Naive thymus-derived CD8-positive, alpha-beta T cell (primary cell): ENCODE measurements at regions not wholly inside any gene's neighbourhood (a gene's known extent, or its start where the extent isn't known, plus 50 kb on each side); places are given as distances from the start of the nearest gene placed in this dataset.
A peak's percentile ranks its signal among the peaks of the same experiment; 100 is the strongest.

Experiments used
- ATAC-seq, 2 donors: fragments of 150-1000 bp; cut with Tn5 transposase in 1 of 2; sonication (Bioruptor Pico), chemical (Tn5 transposase) in 1 of 2; 1 replicate in 1 of 2; 2 replicates in 1 of 2; pipeline ENCODE4 v1.10.0; 2021; ENCODE audit warnings: mild to moderate bottlenecking in 2 of 2, moderate library complexity in 2 of 2
- POLR2A ChIA-PET: fragments of 350-600 bp; sonication (Branson Sonifier 250); formaldehyde crosslinking; loops from one replicate; lab custom pipeline; 2021; ENCODE audit warnings: antibody characterized with exemption; lab: Charles Lee
- DNase-seq, 10 donors: peaks; one replicate each; pipeline versions ENCODE4 v3.0.0 to v3.0.0-alpha.2; 2020 to 2022
- H3K27ac Mint-ChIP-seq, 10 donors: one replicate each; pipeline ENCODE4 v1.8.0; 2020 to 2022; ENCODE audit warnings: mild to moderate bottlenecking in 10 of 10, mixed read lengths in 10 of 10, moderate library complexity in 4 of 10, inconsistent platforms in 1 of 10
- H3K27me3 Mint-ChIP-seq, 5 donors: one replicate each; pipeline ENCODE4 v1.8.0; 2021 to 2022; ENCODE audit warnings: mixed read lengths in 5 of 5
- H3K36me3 Mint-ChIP-seq, 3 donors: one replicate each; pipeline ENCODE4 v1.8.0; 2020 to 2022; ENCODE audit warnings: mixed read lengths in 3 of 3, mild to moderate bottlenecking in 2 of 3, inconsistent platforms in 1 of 3
- H3K4me1 Mint-ChIP-seq, 4 donors: one replicate each; pipeline ENCODE4 v1.8.0; 2021 to 2022; ENCODE audit warnings: mixed read lengths in 4 of 4
- H3K4me3 Mint-ChIP-seq, 10 donors: one replicate each; pipeline ENCODE4 v1.8.0; 2020 to 2022; ENCODE audit warnings: mild to moderate bottlenecking in 10 of 10, mixed read lengths in 10 of 10, moderate library complexity in 6 of 10, inconsistent platforms in 1 of 10
- H3K9me3 Mint-ChIP-seq, 9 donors: one replicate each; pipeline ENCODE4 v1.8.0; 2020 to 2022; ENCODE audit warnings: mixed read lengths in 9 of 9, mild to moderate bottlenecking in 3 of 9, inconsistent platforms in 1 of 9, moderate library complexity in 1 of 9

- peaks cover 0 to 9% (median 0%) of the 10 kb centered on the region in 9 donors for H3K9me3 Mint-ChIP-seq
- POLR2A ChIA-PET, result interaction anchor here (0.7 kb wide), 1 partner anchor 264 kb away, joined by 3 read pairs; no protein-coding TSS in a partner anchor
- no peak for DNase-seq
- no peaks in the 10 kb centered on the region for H3K36me3 Mint-ChIP-seq
- no peak overlapping the region for H3K4me3 Mint-ChIP-seq
- no peak overlapping the region for H3K27ac Mint-ChIP-seq
- ATAC-seq, result no peak
- H3K27me3 Mint-ChIP-seq, result peaks cover 0 to 2% (median 0%) of the 10 kb centered on the region in 5 donors
- peaks cover 0 to 2% (median 0%) of the 10 kb centered on the region in 4 donors for H3K4me1 Mint-ChIP-seq
Observed at GRCh38 chrX:39643550-39643949, 454.2 kb downstream of the BCOR start.

GRCh38 chrX:39645178-39645895 lies 452.4 kb downstream of the BCOR start:
- ATAC-seq, result no peak
- POLR2A ChIA-PET, result no interaction called here

GRCh38 chrX:39648548-39649254 lies 449.1 kb downstream of the BCOR start:
- ATAC-seq, result no peak
- POLR2A ChIA-PET, result no interaction called here

More at GRCh38 chrX:39645178-39645895, 452.4 kb downstream of the BCOR start:
- DNase-seq, result no peak
- no peaks in the 10 kb centered on the region for H3K36me3 Mint-ChIP-seq
- peaks cover 0 to 9% (median 0%) of the 10 kb centered on the region in 9 donors for H3K9me3 Mint-ChIP-seq
- no peak overlapping the region for H3K4me3 Mint-ChIP-seq
- H3K27me3 Mint-ChIP-seq, result no peaks in the 10 kb centered on the region
- peaks cover 0 to 2% (median 0%) of the 10 kb centered on the region in 4 donors for H3K4me1 Mint-ChIP-seq
- no peak overlapping the region for H3K27ac Mint-ChIP-seq

DNA sequence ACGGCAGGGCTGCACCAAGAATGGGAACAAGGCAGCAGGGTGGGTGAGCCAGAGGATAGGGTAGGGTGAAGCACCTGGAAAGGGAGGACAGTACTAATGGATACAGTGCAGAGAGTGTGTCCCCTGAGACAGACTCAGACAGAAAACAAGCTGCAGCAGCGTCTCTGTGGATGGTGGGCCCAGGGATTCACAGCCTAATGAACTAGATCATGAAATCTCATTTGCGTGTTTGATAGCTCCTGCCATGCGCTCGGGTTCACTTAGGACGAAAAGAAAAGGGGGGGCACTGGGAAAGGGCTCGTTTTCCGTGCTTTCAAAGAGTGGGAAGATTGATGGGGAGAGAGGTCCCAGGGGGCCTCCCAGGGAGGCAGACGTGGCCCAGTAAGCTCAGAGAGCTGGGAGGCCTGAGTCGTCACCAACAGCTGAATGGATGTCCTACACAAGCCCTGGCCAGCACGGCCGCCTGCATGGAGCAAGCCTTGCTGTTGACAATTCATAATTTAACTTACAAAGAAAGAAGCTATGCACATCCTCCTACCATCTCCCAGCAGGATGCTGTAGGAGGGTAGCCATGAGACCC lies 446.9 kb downstream of the BCOR start:
- Mint-ChIP-seq H3K9me3 (peaks cover 0 to 7% (median 0%) of the 10 kb centered on the region in 9 donors), H3K4me1 (peaks cover 0 to 11% (median 5%) of the 10 kb centered on the region in 4 donors), H3K27ac (no peak overlapping the region), H3K4me3 (no peak overlapping the region), H3K36me3 (no peaks in the 10 kb centered on the region), H3K27me3 (no peaks in the 10 kb centered on the region)
- POLR2A ChIA-PET, result no interaction called here
- DNase-seq (no peak), ATAC-seq (no peak)

More at GRCh38 chrX:39648548-39649254, 449.1 kb downstream of the BCOR start:
- Mint-ChIP-seq H3K4me1 (no peaks in the 10 kb centered on the region), H3K9me3 (peaks cover 0 to 9% (median 0%) of the 10 kb centered on the region in 9 donors), H3K27me3 (no peaks in the 10 kb centered on the region), H3K36me3 (no peaks in the 10 kb centered on the region), H3K27ac (peak overlapping the region in 1 of 10 donors; percentile 34), H3K4me3 (no peak overlapping the region)
- no peak for DNase-seq

- DNase-seq, result peak in 1 of 10 donors; percentile 5
- POLR2A ChIA-PET, result no interaction called here
- ATAC-seq, result no peak
Observed at GRCh38 chrX:39652336-39652735, 445.4 kb downstream of the BCOR start.

DNA sequence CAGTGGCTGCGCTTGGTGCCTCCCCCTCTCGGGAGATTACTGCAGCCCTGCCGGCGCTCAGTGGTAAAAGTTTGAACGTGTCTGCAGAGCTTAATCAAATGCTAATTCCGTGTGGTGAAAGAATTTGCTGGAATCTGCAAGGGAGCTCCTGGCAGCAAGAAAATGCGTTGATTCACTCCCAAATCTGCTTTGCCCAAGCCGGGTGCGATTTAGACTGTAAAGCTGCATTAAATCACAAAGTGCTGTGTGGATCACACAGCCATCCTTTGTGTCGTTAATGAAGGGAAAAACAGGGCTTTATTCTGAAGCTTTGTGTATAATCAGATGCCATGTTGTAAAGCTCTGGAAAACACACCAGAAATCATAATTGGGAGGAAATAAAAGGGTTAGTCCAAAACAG lies 444.1 kb downstream of the BCOR start:
- Mint-ChIP-seq H3K9me3 (peaks cover 0 to 2% (median 0%) of the 10 kb centered on the region in 9 donors), H3K4me1 (peaks cover 0 to 11% (median 5%) of the 10 kb centered on the region in 4 donors), H3K27ac (no peak overlapping the region), H3K36me3 (no peaks in the 10 kb centered on the region), H3K27me3 (no peaks in the 10 kb centered on the region), H3K4me3 (no peak overlapping the region)
- DNase-seq (no peak), ATAC-seq (no peak)
- POLR2A ChIA-PET, result no interaction called here

More at GRCh38 chrX:39652336-39652735, 445.4 kb downstream of the BCOR start:
- H3K27me3 Mint-ChIP-seq, result no peaks in the 10 kb centered on the region
- no peak overlapping the region for H3K27ac Mint-ChIP-seq
- no peaks in the 10 kb centered on the region for H3K36me3 Mint-ChIP-seq
- H3K9me3 Mint-ChIP-seq, result peaks cover 0 to 2% (median 0%) of the 10 kb centered on the region in 9 donors
- H3K4me1 Mint-ChIP-seq, result peaks cover 0 to 11% (median 5%) of the 10 kb centered on the region in 4 donors
- H3K4me3 Mint-ChIP-seq, result no peak overlapping the region

GRCh38 chrX:39654183-39654925 lies 443.4 kb downstream of the BCOR start:
- H3K27ac Mint-ChIP-seq, result no peak overlapping the region
- no peaks in the 10 kb centered on the region for H3K36me3 Mint-ChIP-seq
- no peak for DNase-seq
- H3K9me3 Mint-ChIP-seq, result peaks cover 0 to 3% (median 0%) of the 10 kb centered on the region in 9 donors
- no peak overlapping the region for H3K4me3 Mint-ChIP-seq
- peaks cover 0 to 11% (median 5%) of the 10 kb centered on the region in 4 donors for H3K4me1 Mint-ChIP-seq
- ATAC-seq, result no peak
- POLR2A ChIA-PET, result no interaction called here
- H3K27me3 Mint-ChIP-seq, result no peaks in the 10 kb centered on the region

DNA sequence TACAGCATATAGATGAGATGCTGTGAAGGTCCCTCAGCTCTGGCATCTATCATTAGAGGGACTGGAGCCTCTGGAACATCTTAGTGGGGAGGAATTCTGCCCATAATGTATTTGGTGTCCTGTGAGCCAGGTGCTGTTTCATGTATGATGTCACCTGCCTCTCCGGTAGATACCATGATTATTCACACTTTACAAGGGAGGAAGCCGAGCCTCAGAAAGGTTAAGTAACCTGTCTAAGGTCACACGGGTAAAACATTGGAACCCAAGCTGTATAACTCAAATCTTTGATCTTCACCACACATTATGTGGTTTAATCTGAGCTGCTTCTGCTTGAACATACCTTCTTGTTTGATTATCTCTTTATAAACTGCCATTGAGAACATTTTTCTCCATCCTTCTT lies 442.8 kb downstream of the BCOR start:
- Mint-ChIP-seq H3K27me3 (no peaks in the 10 kb centered on the region), H3K4me3 (no peak overlapping the region), H3K4me1 (peaks cover 0 to 11% (median 5%) of the 10 kb centered on the region in 4 donors), H3K27ac (no peak overlapping the region), H3K36me3 (no peaks in the 10 kb centered on the region), H3K9me3 (peaks cover 0 to 3% (median 0%) of the 10 kb centered on the region in 9 donors)
- DNase-seq, result no peak
- POLR2A ChIA-PET, result no interaction called here
- no peak for ATAC-seq

DNA sequence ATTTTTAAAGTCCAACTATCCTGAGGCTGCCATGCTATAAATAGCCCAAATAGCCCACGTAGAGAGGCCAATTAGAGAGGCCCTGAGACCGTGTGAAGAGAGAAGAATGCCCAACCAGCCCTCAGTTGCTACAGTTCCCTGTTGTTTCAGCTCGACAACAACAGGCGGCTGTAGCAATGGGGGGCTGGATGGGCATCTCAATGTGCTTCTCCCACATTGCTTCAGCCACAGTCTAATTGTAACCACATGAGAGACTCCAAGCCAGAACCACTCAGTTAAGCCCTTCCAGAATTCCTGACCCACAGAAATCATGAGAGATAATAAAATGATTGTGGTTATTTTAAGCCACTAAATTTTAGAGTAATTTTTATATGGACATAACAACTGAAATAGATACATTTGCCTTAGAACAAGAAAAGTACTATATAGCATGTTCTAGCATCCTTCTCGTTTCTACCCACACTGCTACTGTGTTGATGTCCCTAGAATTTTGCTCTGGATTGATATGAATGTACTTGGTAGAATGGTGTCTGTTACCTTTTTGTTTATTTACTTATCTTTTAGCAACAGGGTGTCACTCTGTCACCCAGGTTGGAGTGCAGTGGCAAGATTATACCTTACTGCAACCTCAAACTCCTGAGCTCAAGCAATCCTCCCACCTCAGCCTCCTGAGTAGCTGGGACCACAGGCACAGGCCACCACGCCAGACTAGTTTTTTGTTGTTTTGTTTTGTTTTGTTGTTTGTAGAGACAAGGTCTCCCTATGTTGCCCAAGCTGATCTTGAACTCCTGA lies 436.4 kb downstream of the BCOR start:
- H3K4me1 Mint-ChIP-seq, result no peaks in the 10 kb centered on the region
- H3K27me3 Mint-ChIP-seq, result no peaks in the 10 kb centered on the region
- H3K36me3 Mint-ChIP-seq, result no peaks in the 10 kb centered on the region
- POLR2A ChIA-PET, result no interaction called here
- H3K27ac Mint-ChIP-seq, result peak overlapping the region in 1 of 10 donors; percentile 55
- ATAC-seq, result no peak
- H3K4me3 Mint-ChIP-seq, result no peak overlapping the region
- peaks cover 0 to 6% (median 0%) of the 10 kb centered on the region in 9 donors for H3K9me3 Mint-ChIP-seq
- no peak for DNase-seq

DNA sequence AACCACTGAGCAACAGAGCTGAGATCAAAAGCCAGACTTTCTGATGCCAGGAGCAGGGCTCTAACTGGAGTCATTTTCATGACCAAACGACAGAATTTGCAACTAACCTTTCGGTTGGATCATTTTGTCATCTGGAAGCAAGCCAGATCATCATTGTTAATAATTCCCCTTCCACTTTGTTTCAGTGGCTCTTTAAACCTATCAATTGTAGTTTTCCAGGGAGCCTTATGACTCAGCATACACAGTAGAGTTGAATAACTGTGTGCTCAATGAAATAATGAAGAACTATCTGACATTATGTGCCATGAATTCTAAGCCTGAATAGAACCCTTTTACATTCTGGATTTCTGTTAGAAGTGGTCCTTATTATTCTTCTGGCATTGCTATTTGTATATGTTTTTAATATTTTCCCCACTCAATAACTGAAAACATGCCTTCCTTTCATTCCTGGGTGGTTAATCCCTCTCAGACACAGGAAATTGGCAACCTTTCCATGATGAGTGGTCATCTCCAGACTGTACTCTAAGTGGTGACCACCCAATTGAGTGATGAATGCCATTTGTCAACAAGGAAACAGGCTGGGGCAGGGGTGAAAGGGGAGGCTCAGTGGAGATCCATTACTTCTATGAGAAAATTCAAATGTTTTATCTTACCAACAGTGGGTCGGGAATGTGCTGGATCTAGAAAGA lies 431.8 kb downstream of the BCOR start:
- Mint-ChIP-seq H3K4me1 (no peaks in the 10 kb centered on the region), H3K36me3 (no peaks in the 10 kb centered on the region), H3K9me3 (peaks cover 0 to 4% (median 0%) of the 10 kb centered on the region in 9 donors), H3K4me3 (no peak overlapping the region), H3K27ac (no peak overlapping the region), H3K27me3 (no peaks in the 10 kb centered on the region)
- ATAC-seq (no peak), DNase-seq (no peak)
- POLR2A ChIA-PET, result no interaction called here

GRCh38 chrX:39667191-39667590 lies 430.6 kb downstream of the BCOR start:
- no peak for ATAC-seq
- Mint-ChIP-seq H3K27ac (no peak overlapping the region), H3K36me3 (no peaks in the 10 kb centered on the region), H3K27me3 (no peaks in the 10 kb centered on the region), H3K4me3 (no peak overlapping the region), H3K4me1 (no peaks in the 10 kb centered on the region), H3K9me3 (peaks cover 0 to 2% (median 0%) of the 10 kb centered on the region in 9 donors)
- no peak for DNase-seq
- POLR2A ChIA-PET, result no interaction called here
